Prostate gland (tissue), 2 donors: ENCODE measurements at regions not wholly inside any gene's neighbourhood (a gene's known extent, or its start where the extent isn't known, plus 50 kb on each side); places are given as distances from the start of the nearest gene placed in this dataset.

Experiments used
- CTCF ChIP-seq, 4 experiments: fragments of 200-600 bp in 2 of 4; fragments of 450-650 bp in 2 of 4; sonication (generic) in 2 of 4; IDR thresholded peaks; 1 replicate in 3 of 4; 2 replicates in 1 of 4; pipeline ENCODE4 v1.5.1; 2016 to 2019; ENCODE audit warnings: antibody characterized with exemption in 4 of 4, mild to moderate bottlenecking in 2 of 4, moderate library complexity in 2 of 4
- POLR2A ChIP-seq: fragments of 450-650 bp; IDR thresholded peaks from one replicate; pipeline ENCODE4 v1.6.1; 2016; ENCODE audit warnings: antibody characterized with exemption, mild to moderate bottlenecking

GRCh38 chr4:103853146-103853545 lies 133.4 kb upstream of the TACR3 start:
- no peak for TF ChIP-seq CTCF (IDR thresholded peaks at IDR 0.05)
- TF ChIP-seq POLR2A: no peak
